Islet of Langerhans (tissue), 1 donor: ENCODE measurements at regions not wholly inside any gene's neighbourhood (a gene's known extent, or its start where the extent isn't known, plus 50 kb on each side); places are given as distances from the start of the nearest gene placed in this dataset.

Source experiments
- FAIRE-seq: peaks from one replicate; lab custom pipeline; 2011; peaks lifted over from hg19 to GRCh38; lab: Jason Lieb, UNC

DNA sequence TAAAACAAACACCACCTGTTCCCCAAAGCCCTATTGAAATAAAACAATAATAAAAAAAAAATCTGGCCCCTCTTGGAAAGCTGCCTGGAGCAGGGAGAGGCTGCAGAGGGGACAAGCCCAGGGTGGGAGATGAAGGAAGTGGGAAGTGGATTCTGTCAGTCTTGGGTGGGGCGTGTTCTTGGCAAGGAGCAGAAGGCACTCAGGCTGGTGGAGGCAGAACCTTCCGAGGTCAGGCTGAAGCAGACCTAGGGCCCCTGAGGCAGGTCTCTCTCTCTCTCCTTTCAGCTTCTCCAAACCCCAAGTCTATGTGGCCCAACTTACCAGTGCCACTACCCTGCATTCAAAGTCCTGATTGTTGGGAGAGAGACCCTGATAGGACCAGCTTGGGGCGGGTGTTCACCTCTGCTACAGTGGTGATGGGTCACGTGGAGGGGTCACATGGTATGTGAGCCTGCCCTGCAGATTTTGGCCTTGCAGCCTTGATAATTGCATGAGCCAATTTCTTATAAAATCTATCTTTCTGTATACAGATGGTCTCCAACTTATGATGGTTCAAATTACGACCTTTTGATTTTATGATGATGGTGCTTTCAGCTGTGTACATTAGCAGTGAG lies 145.4 kb upstream of the C1orf174 start:
- no peak for FAIRE-seq

- FAIRE-seq = no peak
These were observed 146.9 kb upstream of the C1orf174 start for GRCh38 chr1:4046836-4047461.

GRCh38 chr1:4047666-4048065 lies 147.6 kb upstream of the C1orf174 start:
- FAIRE-seq = no peak

DNA sequence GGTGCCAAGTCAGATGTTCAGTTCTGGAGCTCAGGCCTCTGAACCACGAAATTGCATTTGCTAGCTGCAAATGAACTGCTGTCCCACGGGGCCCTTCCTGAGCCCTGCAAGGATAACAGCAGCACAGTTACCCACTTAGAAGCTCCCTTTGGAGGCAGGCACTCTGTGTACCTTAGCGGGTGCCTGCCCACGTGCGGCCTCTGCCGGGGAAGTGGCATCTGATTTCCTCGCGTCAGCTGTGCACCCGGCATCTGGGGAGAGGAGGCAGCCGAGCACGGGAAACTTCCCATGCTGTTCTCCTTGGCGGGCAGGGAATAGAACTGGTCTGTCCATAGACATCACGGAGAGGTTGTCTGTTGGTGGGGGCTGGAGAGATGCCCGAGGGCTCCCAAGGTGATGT lies 148.0 kb upstream of the C1orf174 start:
- no peak for FAIRE-seq

DNA sequence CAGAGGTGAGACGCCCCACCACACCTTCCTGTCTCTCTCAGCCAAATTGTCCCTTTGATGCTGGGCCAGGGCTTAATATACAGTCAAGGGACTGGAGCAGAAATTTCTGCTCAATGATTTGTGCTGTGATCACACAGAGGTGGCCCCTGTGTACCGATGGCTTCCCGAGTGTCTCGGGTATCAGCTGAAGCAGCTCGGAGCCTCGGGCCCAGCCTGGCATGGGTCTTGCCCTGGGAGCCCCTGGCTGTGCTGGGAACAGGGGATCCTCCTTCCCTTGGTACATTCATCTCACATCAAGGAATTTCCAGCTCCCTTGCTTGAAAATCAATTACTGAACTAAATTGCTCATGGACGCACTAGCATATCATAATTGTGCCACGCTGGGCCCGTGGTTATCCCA lies 148.8 kb upstream of the C1orf174 start:
- FAIRE-seq = no peak

DNA sequence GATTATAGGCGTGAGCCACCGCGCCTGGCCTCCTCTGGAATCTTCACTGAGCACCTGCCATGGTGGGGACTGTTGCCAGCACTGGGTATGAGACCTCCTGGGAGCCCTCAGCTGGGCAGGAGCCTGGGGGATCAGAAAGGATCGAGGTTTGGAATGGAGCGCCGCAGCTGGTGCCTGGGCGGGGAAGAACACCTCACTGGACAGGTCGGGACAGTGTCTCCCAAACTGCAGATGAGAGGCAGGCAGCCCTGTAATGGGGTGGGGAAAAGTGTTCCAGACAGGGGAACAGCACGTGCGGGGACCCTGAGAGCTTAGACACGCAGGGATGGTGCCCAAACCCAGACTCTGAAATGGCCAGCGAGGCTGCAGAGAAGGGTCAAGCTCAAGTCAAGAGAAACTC lies 150.9 kb upstream of the C1orf174 start:
- FAIRE-seq = no peak

GRCh38 chr1:4052657-4053056 lies 152.6 kb upstream of the C1orf174 start:
- no peak for FAIRE-seq

DNA sequence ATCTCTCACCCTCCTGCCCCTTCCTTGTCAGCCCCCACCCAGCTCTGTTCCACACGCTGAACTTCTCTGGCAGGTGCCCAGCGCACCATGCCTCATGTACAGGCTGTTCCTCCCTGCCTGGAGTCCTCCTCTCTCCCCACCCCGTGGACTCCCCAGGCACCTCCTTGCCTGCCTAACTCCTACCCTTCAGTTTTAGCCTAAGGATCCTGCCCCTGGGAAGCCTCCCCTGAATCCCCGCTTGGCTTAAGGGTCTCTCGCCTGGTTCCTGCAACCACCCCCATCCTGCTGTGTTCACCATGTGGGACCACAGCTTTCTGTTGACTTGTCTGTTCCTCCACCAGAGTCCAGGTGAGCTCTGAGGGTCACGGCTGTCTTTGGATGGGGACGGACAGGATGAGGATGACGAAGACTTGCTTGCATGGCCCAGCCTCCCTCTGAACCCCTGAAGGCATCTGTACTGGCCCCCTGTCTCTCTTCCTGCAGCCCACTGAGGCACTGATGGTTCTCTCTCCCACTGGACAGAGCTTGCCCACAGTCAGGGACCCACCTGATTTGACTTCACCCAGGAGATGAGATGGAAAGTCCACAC lies 153.2 kb upstream of the C1orf174 start:
- FAIRE-seq = no peak

GRCh38 chr1:4053774-4054173 lies 153.7 kb upstream of the C1orf174 start:
- no peak for FAIRE-seq

GRCh38 chr1:4055294-4055967 lies 155.4 kb upstream of the C1orf174 start:
- no peak for FAIRE-seq

DNA sequence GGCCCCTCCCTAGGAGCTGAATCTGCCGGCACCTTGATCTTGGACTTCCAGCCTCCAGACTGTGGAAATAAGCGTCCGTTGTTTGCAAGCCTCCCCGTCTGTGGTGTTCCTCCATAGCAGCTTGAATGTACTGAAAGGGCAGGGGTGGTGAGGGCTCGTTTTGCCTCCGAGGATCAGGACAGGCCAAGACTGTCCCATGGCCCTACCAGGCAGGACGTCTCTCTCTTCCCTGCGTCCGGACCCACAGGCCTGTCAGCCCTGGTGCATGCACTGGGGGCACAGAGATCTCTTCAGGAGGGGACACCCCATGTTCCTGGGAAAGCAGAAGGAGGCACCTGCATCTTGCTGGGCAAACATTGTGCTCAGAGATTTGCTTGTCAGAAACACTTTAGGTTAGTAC lies 156.3 kb upstream of the C1orf174 start:
- no peak for FAIRE-seq

DNA sequence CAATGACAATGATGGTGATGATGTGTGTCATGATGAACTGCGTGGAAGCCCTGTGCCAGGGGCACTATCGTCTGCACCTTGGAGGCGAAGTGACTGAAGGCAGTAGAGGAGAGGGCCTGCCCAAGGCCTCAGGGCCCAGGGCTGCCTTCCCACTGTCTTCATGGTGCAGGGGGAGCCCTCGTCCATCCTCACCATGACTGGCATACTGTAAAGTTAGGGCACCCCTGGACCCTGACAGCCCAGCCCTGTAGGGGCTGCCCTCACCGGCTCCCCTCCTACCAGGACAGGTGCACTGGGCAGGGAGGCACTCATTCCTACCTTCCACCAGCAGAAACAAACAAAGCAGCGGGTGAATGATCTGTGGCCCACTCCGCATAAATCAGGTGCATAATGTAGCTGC lies 156.9 kb upstream of the C1orf174 start:
- no peak for FAIRE-seq

GRCh38 chr1:4057603-4058002 lies 157.5 kb upstream of the C1orf174 start:
- no peak for FAIRE-seq

GRCh38 chr1:4058122-4058521 lies 158.1 kb upstream of the C1orf174 start:
- no peak for FAIRE-seq

DNA sequence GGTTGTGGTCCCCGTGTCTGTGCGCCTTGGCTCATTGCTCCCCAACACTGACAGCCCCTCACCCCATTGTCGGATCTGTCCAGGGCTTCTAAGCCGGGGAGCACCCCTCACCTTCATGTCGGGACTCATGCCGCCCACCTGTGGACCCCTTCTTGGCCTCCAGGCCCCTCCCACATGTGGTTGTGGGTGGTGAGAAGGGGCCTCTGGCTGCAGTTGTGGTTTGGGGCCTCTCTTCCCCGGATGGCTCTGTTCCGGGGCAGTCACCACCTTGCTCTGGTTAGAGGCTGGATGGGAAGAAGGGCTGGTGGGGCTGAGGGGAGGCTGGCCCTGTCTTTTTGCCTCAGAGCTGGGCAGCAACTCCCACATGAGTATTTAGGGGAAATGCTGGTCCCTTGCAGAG lies 158.6 kb upstream of the C1orf174 start:
- FAIRE-seq = no peak

- FAIRE-seq = no peak
These were observed 159.2 kb upstream of the C1orf174 start for GRCh38 chr1:4059270-4059669.

DNA sequence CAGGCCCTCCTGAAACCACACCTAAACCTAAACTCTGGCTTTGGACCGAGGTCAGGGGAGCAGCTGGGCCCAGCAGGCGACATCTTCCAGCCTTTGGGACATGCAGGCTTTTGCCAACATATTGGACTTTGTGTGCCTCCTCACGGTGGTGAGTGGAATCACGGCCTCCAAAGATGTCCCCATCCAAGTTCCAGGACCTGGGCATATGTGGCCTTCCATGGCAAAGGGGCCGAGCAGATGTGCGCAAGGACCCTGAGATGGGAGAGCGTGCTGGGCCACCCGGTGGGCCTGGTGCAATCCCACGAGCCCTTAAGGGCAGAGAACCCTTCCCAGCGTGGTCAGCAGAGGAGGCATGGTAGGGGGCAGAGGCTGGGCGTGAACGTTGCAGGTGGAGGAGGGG lies 160.8 kb upstream of the C1orf174 start:
- no peak for FAIRE-seq

DNA sequence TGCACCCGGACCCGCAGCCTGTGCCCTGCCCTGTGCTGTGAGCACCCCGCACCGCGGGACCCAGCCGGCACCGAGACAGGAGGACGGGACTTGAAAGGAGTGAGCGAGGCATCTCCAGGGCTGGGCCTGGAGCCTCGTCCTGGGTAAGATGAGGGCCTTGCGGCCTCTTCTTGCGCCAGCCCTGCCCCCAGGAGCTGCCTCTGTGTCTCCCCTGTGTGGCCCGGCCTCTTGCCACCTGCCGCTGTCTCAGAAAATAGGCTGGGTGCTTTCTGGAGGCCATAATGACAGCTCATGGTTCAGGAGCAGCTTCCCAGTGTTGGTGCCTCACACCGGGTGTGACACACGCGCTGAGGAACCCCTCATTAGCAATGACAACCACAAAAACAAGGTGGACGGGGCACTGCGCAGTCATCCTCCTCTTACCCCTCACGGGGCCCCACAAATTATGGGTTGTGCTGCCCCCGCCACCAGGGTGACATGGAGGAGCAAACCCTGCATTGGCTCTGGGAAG lies 161.5 kb upstream of the C1orf174 start:
- no peak for FAIRE-seq

- FAIRE-seq = no peak
These were observed 162.0 kb upstream of the C1orf174 start for GRCh38 chr1:4062041-4062440.

- FAIRE-seq = no peak
These were observed 162.5 kb upstream of the C1orf174 start for GRCh38 chr1:4062560-4062959.

- no peak for FAIRE-seq
These were observed 162.9 kb upstream of the C1orf174 start for GRCh38 chr1:4062992-4063391.

DNA sequence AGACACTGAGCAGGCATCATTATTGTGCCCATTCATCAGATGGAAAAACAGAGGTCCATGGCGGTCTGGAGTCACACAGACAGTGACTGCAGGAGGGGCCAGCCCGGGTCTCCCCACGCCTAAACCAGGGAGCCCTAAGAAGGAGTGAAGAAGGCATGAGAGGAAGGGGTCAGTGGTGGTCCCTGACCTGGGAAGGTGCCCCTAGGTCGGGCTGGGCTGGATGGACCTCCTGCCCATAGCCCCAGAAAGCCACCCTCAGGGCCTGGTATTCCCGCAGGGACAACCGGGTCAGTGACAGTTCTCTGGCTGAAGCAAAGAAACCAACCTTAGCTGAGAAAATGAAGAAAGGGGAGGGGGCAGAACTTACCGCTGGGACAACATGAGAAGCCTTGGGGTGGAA lies 163.4 kb upstream of the C1orf174 start:
- FAIRE-seq = no peak

DNA sequence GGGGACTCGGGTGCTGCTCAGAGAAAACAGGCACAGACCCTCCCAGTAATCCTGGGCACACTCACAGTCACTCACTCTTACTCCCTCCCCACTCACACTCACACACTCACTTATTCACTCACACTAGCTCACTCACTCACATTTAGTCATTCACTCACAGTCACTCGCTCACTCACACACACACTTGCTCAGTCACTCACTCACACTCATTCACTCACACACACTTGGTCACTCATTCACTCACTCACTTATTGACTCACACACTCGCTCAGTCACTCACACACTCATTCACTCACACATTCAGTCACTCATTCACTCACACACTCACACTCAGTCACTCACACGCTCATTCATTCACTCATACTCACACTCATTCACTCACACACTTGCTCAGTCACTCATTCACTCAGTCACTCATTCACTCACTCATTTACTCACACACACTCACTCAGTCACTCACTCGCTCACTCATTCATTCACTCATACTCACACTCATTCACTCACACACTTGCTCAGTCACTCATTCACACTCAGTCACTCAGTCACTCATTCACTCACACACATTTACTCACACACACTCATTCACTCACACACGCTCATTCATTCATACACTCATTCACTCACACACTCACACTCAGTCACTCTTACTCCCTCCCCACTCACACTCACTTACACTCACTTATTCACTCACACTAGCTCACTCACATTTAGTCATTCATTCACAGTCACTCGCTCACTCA lies 164.2 kb upstream of the C1orf174 start:
- no peak for FAIRE-seq
